Uterus (tissue), 3 donors: ENCODE measurements at regions not wholly inside any gene's neighbourhood (a gene's known extent, or its start where the extent isn't known, plus 50 kb on each side); places are given as distances from the start of the nearest gene placed in this dataset.

ENCODE experiments used
- DNase-seq, 2 donors: peaks; one replicate each; pipeline ENCODE4 v3.0.0-alpha.2; 2019 to 2020
- H3K27ac ChIP-seq, 2 donors: fragments of 200-600 bp; sonication (generic); 1 replicate in 1 of 2; 2 replicates in 1 of 2; pipeline ENCODE4 v1.5.1; 2016 to 2018
- H3K27me3 ChIP-seq, 2 donors: fragments of 200-600 bp; sonication (generic); one replicate each; pipeline ENCODE4 v1.5.1; 2018 to 2019; ENCODE audit warnings: control low read depth in 1 of 2
- H3K36me3 ChIP-seq, 2 donors: fragments of 200-600 bp; sonication (generic); one replicate each; pipeline ENCODE4 v1.5.1; 2019; ENCODE audit warnings: control low read depth in 1 of 2
- H3K4me1 ChIP-seq, 2 donors: fragments of 200-600 bp; sonication (generic); one replicate each; pipeline ENCODE4 v1.5.1; 2018 to 2019; ENCODE audit warnings: control low read depth in 1 of 2
- H3K4me3 ChIP-seq, 2 donors: fragments of 200-600 bp; sonication (generic); 1 replicate in 1 of 2; 2 replicates in 1 of 2; pipeline ENCODE4 v1.5.1; 2018 to 2019; ENCODE audit warnings: mild to moderate bottlenecking in 1 of 2
- H3K9me3 ChIP-seq, 2 donors: fragments of 200-600 bp; sonication (generic); one replicate each; pipeline ENCODE4 v1.5.1; 2019; ENCODE audit warnings: control low read depth in 1 of 2
- POLR2A ChIP-seq, 2 donors: fragments of 450-650 bp; IDR thresholded peaks; one replicate each; pipeline ENCODE4 v1.6.1; 2016; ENCODE audit warnings: antibody characterized with exemption in 2 of 2, mild to moderate bottlenecking in 1 of 2, moderate library complexity in 1 of 2
- intact Hi-C: fragments of 100-400 bp; cut with DNase I; formaldehyde crosslinking; loops from one replicate; pipeline ENCODE4 v1.15.1; 2023; ENCODE audit warnings: low total_unique reads
- TF ChIP-seq, protein P1 (sequence below), 4 experiments: fragments of 200-600 bp in 2 of 4; fragments of 450-650 bp in 2 of 4; sonication (generic) in 2 of 4; IDR thresholded peaks; one replicate each; pipeline ENCODE4 v1.5.1; 2016 to 2019; ENCODE audit warnings: antibody characterized with exemption in 4 of 4, mild to moderate bottlenecking in 2 of 4, moderate library complexity in 1 of 4
- donor health status: DM: yes; HTN: yes; CAD: no.

DNA sequence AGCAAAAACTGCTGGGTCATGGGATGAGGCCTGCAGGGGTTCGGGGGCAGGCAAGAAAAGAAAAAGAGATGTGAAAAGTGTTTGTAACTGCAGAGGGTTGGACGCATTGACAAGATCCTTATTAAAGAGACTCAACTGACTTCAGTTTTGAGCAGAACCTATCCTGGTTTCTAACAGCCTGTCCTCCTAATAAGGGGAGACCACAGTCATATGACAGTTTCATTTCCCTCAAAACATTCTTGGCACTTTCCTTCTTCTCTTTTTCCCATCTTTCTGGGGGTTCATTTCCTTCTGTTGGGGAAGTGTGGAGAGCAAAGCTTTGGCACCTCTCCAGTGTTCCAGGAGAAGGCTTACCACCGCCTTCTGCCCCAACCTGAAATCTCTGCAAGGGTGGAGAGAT lies 118.5 kb downstream of the MAF start:
- Histone ChIP-seq H3K4me3 (no peak overlapping the region), H3K36me3 (no peaks in the 10 kb centered on the region), H3K4me1 (no peaks in the 10 kb centered on the region), H3K27me3 (no peaks in the 10 kb centered on the region), H3K27ac (no peak overlapping the region), H3K9me3 (no peaks in the 10 kb centered on the region)
- no peak for DNase-seq
- intact Hi-C loops, result no loop called here
- no peak for TF ChIP-seq POLR2A (IDR thresholded peaks at IDR 0.05)
- TF ChIP-seq, protein P1, sequence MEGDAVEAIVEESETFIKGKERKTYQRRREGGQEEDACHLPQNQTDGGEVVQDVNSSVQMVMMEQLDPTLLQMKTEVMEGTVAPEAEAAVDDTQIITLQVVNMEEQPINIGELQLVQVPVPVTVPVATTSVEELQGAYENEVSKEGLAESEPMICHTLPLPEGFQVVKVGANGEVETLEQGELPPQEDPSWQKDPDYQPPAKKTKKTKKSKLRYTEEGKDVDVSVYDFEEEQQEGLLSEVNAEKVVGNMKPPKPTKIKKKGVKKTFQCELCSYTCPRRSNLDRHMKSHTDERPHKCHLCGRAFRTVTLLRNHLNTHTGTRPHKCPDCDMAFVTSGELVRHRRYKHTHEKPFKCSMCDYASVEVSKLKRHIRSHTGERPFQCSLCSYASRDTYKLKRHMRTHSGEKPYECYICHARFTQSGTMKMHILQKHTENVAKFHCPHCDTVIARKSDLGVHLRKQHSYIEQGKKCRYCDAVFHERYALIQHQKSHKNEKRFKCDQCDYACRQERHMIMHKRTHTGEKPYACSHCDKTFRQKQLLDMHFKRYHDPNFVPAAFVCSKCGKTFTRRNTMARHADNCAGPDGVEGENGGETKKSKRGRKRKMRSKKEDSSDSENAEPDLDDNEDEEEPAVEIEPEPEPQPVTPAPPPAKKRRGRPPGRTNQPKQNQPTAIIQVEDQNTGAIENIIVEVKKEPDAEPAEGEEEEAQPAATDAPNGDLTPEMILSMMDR (IDR thresholded peaks at IDR 0.05), result no peak

DNA sequence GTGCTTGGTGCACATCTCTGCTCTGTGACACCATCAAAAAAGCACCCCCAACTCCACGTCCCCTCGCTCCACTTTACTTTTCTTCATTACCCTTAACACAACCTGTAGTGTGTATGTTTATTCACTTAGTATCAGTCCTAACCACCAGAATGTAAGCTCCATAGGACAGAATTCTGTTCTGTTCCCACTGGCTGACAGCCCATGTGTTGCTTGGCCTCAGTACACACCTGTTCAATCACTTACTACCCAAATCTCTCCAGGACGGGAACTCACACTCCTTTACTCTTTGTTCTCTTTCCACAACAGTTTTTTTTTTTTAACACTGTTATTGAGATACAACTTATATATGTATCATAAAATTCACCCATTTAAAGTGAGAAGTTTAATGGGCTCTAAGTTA lies 119.6 kb downstream of the MAF start:
- H3K36me3 ChIP-seq, result no peaks in the 10 kb centered on the region
- TF ChIP-seq POLR2A (IDR thresholded peaks at IDR 0.05), result no peak
- TF ChIP-seq, protein P1 (IDR thresholded peaks at IDR 0.05), result no peak
- intact Hi-C loops, result no loop called here
- no peaks in the 10 kb centered on the region for H3K27me3 ChIP-seq
- no peak for DNase-seq
- H3K4me1 ChIP-seq, result no peaks in the 10 kb centered on the region
- H3K4me3 ChIP-seq, result no peak overlapping the region
- no peak overlapping the region for H3K27ac ChIP-seq
- no peaks in the 10 kb centered on the region for H3K9me3 ChIP-seq

DNA sequence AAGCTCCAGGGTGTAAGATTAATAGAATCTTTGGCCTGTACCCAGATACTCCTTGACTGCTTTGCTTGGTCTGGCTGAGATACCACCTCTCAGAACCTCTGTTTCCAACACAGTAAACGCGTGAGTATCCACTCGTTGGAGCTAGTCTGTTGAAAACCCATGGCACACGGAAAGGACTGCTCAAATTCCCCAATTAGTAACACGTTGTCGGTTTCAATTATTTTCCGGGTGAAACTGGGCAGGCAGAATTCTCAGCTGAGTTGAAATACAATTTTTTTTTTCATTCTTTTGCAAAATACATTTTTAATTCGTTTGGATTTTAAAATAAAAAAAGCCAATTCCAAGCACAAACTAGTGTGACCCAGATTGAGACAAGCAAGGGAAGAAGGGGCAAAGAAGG lies 120.5 kb downstream of the MAF start:
- TF ChIP-seq, protein P1 (IDR thresholded peaks at IDR 0.05), result no peak
- TF ChIP-seq POLR2A (IDR thresholded peaks at IDR 0.05), result no peak
- Histone ChIP-seq H3K4me3 (no peak overlapping the region), H3K27ac (no peak overlapping the region), H3K36me3 (no peaks in the 10 kb centered on the region), H3K4me1 (no peaks in the 10 kb centered on the region), H3K9me3 (no peaks in the 10 kb centered on the region), H3K27me3 (no peaks in the 10 kb centered on the region)
- intact Hi-C loops, result no loop called here
- DNase-seq, result no peak

DNA sequence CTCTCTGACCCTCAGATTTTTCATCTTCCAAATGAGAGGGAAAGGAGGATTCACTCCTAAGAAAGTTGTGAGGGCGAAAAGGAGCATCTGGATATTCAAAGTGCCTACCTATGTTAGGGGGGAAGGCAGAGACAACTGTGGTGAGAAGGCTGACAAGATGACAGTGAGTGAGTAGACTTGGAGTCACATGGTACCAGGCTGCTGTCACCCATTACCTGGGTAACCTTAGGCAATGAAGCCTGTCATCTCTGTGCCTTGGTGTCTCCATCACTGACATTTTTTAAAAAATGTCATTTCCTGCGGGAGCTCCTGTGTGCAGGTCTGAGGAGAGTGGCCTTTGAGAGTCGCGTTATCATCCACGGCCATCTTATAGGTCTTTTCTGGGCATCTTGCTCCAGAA lies 124.0 kb downstream of the MAF start:
- H3K36me3 ChIP-seq, result no peaks in the 10 kb centered on the region
- intact Hi-C loops, result no loop called here
- no peak overlapping the region for H3K27ac ChIP-seq
- no peaks in the 10 kb centered on the region for H3K4me1 ChIP-seq
- no peak overlapping the region for H3K4me3 ChIP-seq
- no peak for DNase-seq
- no peaks in the 10 kb centered on the region for H3K27me3 ChIP-seq
- H3K9me3 ChIP-seq, result no peaks in the 10 kb centered on the region
- TF ChIP-seq POLR2A (IDR thresholded peaks at IDR 0.05), result no peak
- TF ChIP-seq, protein P1 (IDR thresholded peaks at IDR 0.05), result no peak

DNA sequence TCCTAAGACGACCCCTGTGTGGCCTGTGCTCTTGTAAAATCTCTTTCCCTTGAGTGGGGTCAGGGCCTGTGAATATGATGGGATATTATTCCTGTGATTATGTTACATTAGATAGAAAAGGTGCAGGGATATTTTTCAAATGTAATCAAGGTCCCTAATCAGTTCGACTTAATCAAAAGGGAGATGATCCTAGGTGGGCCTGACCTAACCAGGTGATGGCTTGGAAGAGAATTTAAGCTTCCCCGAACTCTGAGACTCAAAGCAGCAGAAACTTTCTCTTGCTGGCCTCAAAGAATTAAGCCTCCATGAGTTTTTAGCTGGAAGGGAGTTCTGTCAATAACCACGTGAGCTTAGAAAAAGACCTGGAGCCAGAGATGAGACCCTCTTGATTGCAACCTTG lies 124.7 kb downstream of the MAF start:
- no peaks in the 10 kb centered on the region for H3K36me3 ChIP-seq
- intact Hi-C loops, result no loop called here
- no peaks in the 10 kb centered on the region for H3K4me1 ChIP-seq
- H3K9me3 ChIP-seq, result no peaks in the 10 kb centered on the region
- no peaks in the 10 kb centered on the region for H3K27me3 ChIP-seq
- TF ChIP-seq POLR2A (IDR thresholded peaks at IDR 0.05), result no peak
- TF ChIP-seq, protein P1 (IDR thresholded peaks at IDR 0.05), result no peak
- H3K4me3 ChIP-seq, result no peak overlapping the region
- DNase-seq, result no peak
- no peak overlapping the region for H3K27ac ChIP-seq
